B cell (primary cell): ENCODE measurements at regions not wholly inside any gene's neighbourhood (a gene's known extent, or its start where the extent isn't known, plus 50 kb on each side); places are given as distances from the start of the nearest gene placed in this dataset.

Experiments used
- ATAC-seq: fragments of 200-7000 bp; cut with Tn5 transposase; one replicate; pipeline ENCODE4 v1.10.0; 2021; ENCODE audit warnings: low read depth, mild to moderate bottlenecking, moderate number of reproducible peaks, moderate library complexity
- CTCF ChIA-PET: fragments of 350-600 bp; sonication (Branson Sonifier 250); formaldehyde crosslinking; loops from one replicate; lab custom pipeline; 2021; ENCODE audit warnings: antibody characterized with exemption, inconsistent platforms; lab: Charles Lee
- POLR2A ChIA-PET: fragments of 350-600 bp; sonication (Branson Sonifier 250); formaldehyde crosslinking; loops from one replicate; lab custom pipeline; 2021; ENCODE audit warnings: antibody characterized with exemption; lab: Charles Lee
- DNase-seq: peaks from one replicate; pipeline ENCODE4 v3.0.0; 2013
- H2AFZ ChIP-seq: 2 replicates; pipeline ENCODE4 v1.6.1; 2012; ENCODE audit warnings: mild to moderate bottlenecking, low read depth, low read length; ENCODE audit not compliant: insufficient read depth, poor library complexity, severe bottlenecking
- H3K27ac ChIP-seq, 2 donors: 1 replicate in 1 of 2; 2 replicates in 1 of 2; pipeline ENCODE4 v1.5.1; 2012 to 2013; ENCODE audit warnings: low read length in 2 of 2, mild to moderate bottlenecking in 2 of 2, moderate library complexity in 1 of 2
- H3K27me3 ChIP-seq, 4 experiments: fragments of 200-600 bp in 1 of 4; sonication (generic) in 1 of 4; replicated peaks in 1 of 4; 1 replicate in 2 of 4; 2 replicates in 2 of 4; pipeline versions ENCODE4 v1.6.1 to v1.7.0; 2013 to 2016; ENCODE audit warnings: low read length in 3 of 4, mild to moderate bottlenecking in 2 of 4, mixed read lengths in 1 of 4, moderate library complexity in 1 of 4; ENCODE audit not compliant: insufficient read depth in 4 of 4, control insufficient read depth in 3 of 4; ENCODE audit errors: control extremely low read depth in 1 of 4
- H3K36me3 ChIP-seq, 2 experiments: replicated peaks in 1 of 2; 1 replicate in 1 of 2; 2 replicates in 1 of 2; pipeline versions ENCODE4 v1.6.1 to v1.7.1; 2013; ENCODE audit warnings: low read length in 1 of 2; ENCODE audit not compliant: insufficient read depth in 2 of 2, control insufficient read depth in 1 of 2; ENCODE audit errors: control extremely low read depth in 1 of 2, extremely low read depth in 1 of 2
- H3K4me1 ChIP-seq, 2 donors: fragments of 200-600 bp in 1 of 2; sonication (generic) in 1 of 2; 1 replicate in 1 of 2; 2 replicates in 1 of 2; pipeline versions ENCODE4 v1.5.1 to v1.6.1; 2013 to 2017; ENCODE audit warnings: low read length in 2 of 2; ENCODE audit not compliant: control insufficient read depth in 2 of 2, insufficient read depth in 2 of 2
- H3K4me2 ChIP-seq: replicated peaks from 2 replicates; pipeline ENCODE3; 2012; ENCODE audit warnings: mild to moderate bottlenecking, low read depth, low read length; ENCODE audit not compliant: poor library complexity, severe bottlenecking
- H3K4me3 ChIP-seq, 5 experiments: fragments of 200-600 bp in 1 of 5; sonication (generic) in 1 of 5; 1 replicate in 3 of 5; 2 replicates in 2 of 5; pipeline versions ENCODE4 v1.5.1 to v1.7.0; 2011 to 2016; ENCODE audit warnings: low read length in 4 of 5, mild to moderate bottlenecking in 4 of 5, low read depth in 2 of 5, control low read depth in 1 of 5, moderate library complexity in 1 of 5; ENCODE audit not compliant: insufficient read depth in 1 of 5; ENCODE audit errors: control extremely low read depth in 1 of 5, extremely low read depth in 1 of 5
- H3K79me2 ChIP-seq: fragments of 200-600 bp; sonication (generic); one replicate; pipeline ENCODE4 v1.6.0; 2016; ENCODE audit warnings: low read length; ENCODE audit not compliant: control insufficient read depth, insufficient read depth
- H3K9ac ChIP-seq: fragments of 200-600 bp; sonication (generic); 2 replicates; pipeline ENCODE4 v1.6.1; 2017; ENCODE audit warnings: mild to moderate bottlenecking, low read length, moderate library complexity
- H3K9me3 ChIP-seq, 3 donors: one replicate each; pipeline versions ENCODE4 v1.6.1 to v1.7.1; 2013; ENCODE audit warnings: low read length in 2 of 3; ENCODE audit not compliant: control insufficient read depth in 2 of 3, insufficient read depth in 1 of 3; ENCODE audit errors: control extremely low read depth in 1 of 3
- H4K20me1 ChIP-seq: 2 replicates; pipeline ENCODE4 v1.6.0; 2012; ENCODE audit warnings: mild to moderate bottlenecking, low read length; ENCODE audit not compliant: insufficient read depth, control insufficient read depth, poor library complexity, severe bottlenecking
- H3K27ac Mint-ChIP-seq: one replicate; pipeline ENCODE4 v1.8.0; 2021; ENCODE audit warnings: mixed read lengths
- H3K27me3 Mint-ChIP-seq: one replicate; pipeline ENCODE4 v1.8.0; 2021; ENCODE audit warnings: mixed read lengths
- H3K4me1 Mint-ChIP-seq: one replicate; pipeline ENCODE4 v1.8.0; 2021; ENCODE audit warnings: mixed read lengths
- H3K4me3 Mint-ChIP-seq: one replicate; pipeline ENCODE4 v1.8.0; 2021; ENCODE audit warnings: mixed read lengths
- H3K9me3 Mint-ChIP-seq: one replicate; pipeline ENCODE4 v1.8.0; 2022; ENCODE audit warnings: mixed read lengths; ENCODE audit not compliant: insufficient read depth
- EZH2 ChIP-seq: IDR thresholded peaks from 2 replicates; pipeline ENCODE4 v1.6.1; 2012; ENCODE audit warnings: borderline replicate concordance, low read depth, mild to moderate bottlenecking, moderate library complexity, low read length; ENCODE audit not compliant: insufficient read depth, poor library complexity, severe bottlenecking
- WGBS: methylation state at CpG from one replicate; pipeline ENCODE4 v1.1.5; 2013; ENCODE audit warnings: missing lambda C conversion rate; ENCODE audit not compliant: insufficient coverage; 5-methylcytosine and 5-hydroxymethylcytosine counted together
- intact Hi-C: fragments of 100-400 bp; cut with micrococcal nuclease; formaldehyde crosslinking; loops from one replicate; pipeline ENCODE4 v1.10.0; 2022
- TF ChIP-seq, protein P1 (sequence below): fragments of 200-600 bp; IDR thresholded peaks from one replicate; pipeline ENCODE4 v1.8.0; 2022; ENCODE audit warnings: antibody characterized with exemption, mild to moderate bottlenecking

DNA sequence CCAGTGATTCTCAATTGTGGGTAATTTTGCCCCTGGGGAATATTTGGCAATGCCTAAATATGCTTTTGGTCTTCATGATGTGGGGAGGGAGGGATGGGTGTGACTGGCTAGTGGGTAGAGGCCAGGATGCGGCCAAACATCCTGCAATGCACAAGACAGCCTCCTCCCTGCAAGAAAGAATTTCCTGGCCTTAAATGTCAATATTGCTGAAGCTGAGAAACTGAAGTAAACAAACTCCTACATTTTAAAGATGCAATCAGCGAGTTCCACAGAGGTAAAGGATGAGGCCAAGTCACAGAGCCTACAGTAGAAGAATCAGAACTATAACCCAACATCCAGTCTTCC is 272.9 kb upstream of the EPHA4 start:
- H3K36me3 ChIP-seq = no peaks in the 10 kb centered on the region
- ChIA-PET CTCF (no interaction called here), POLR2A (no interaction called here)
- no peak for ATAC-seq
- no peak overlapping the region for H3K27ac Mint-ChIP-seq
- H3K27ac ChIP-seq = no peak overlapping the region
- no peaks in the 10 kb centered on the region for H3K9me3 Mint-ChIP-seq
- no peaks in the 10 kb centered on the region for H3K27me3 Mint-ChIP-seq
- no peak overlapping the region for H3K4me3 Mint-ChIP-seq
- no peak overlapping the region for H3K4me3 ChIP-seq
- no peak overlapping the region for H3K4me2 ChIP-seq
- DNase-seq = no peak
- no peaks in the 10 kb centered on the region for H4K20me1 ChIP-seq
- intact Hi-C loops = no loop called here
- H3K9me3 ChIP-seq = no peaks in the 10 kb centered on the region
- no peaks in the 10 kb centered on the region for H3K4me1 Mint-ChIP-seq
- H3K79me2 ChIP-seq = no peaks in the 10 kb centered on the region
- no peak overlapping the region for H2AFZ ChIP-seq
- 17% methylated on average over 1 of the region's 2 CpGs for WGBS
- H3K4me1 ChIP-seq = no peaks in the 10 kb centered on the region
- H3K9ac ChIP-seq = no peak overlapping the region
- no peaks in the 10 kb centered on the region for H3K27me3 ChIP-seq
- TF ChIP-seq EZH2 = no peak
- TF ChIP-seq, protein P1, sequence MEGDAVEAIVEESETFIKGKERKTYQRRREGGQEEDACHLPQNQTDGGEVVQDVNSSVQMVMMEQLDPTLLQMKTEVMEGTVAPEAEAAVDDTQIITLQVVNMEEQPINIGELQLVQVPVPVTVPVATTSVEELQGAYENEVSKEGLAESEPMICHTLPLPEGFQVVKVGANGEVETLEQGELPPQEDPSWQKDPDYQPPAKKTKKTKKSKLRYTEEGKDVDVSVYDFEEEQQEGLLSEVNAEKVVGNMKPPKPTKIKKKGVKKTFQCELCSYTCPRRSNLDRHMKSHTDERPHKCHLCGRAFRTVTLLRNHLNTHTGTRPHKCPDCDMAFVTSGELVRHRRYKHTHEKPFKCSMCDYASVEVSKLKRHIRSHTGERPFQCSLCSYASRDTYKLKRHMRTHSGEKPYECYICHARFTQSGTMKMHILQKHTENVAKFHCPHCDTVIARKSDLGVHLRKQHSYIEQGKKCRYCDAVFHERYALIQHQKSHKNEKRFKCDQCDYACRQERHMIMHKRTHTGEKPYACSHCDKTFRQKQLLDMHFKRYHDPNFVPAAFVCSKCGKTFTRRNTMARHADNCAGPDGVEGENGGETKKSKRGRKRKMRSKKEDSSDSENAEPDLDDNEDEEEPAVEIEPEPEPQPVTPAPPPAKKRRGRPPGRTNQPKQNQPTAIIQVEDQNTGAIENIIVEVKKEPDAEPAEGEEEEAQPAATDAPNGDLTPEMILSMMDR = no peak

DNA sequence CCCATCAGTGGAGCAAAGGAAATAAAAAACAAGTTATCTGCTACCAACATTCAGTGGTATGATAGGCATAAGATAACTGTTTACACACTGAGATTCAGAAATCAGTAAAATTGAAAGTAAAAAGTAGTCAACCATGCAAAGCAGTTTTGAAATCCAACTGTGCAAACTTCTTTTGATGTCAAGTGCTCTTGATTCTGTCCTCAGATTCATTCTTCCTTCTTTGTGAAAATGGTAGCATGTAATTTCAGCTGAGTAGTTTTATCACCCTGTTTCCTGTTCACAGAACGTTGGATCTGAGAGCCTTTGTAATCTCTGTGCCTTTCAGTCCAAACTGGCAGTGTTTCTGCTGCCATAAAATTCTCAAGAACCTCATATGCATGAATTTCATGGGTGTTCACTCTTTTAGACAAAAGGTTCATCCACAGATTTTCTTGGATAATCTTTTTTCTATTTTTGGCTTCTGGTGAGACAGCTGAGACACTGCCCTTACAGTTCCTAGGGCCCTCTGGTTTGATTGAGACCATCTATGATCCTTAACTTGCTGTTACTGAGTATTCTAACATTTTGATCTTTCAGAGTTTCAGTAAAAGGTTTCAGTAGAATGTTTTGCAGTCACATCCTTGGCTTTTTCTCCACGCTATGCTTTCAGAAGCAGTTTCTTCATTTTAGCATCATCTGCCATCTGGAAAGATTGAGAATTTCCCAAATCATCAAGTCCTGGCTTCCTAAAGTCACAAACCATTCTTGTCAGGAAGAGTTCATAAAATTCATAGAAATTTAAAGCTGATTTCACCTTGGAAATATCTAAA is 272.3 kb upstream of the EPHA4 start:
- no peaks in the 10 kb centered on the region for H3K36me3 ChIP-seq
- Mint-ChIP-seq H3K27ac (no peak overlapping the region), H3K4me3 (no peak overlapping the region), H3K27me3 (no peaks in the 10 kb centered on the region), H3K4me1 (no peaks in the 10 kb centered on the region), H3K9me3 (no peaks in the 10 kb centered on the region)
- no peak for TF ChIP-seq EZH2
- TF ChIP-seq, protein P1 = no peak
- no peak for DNase-seq
- H3K27ac ChIP-seq = no peak overlapping the region
- intact Hi-C loops = no loop called here
- POLR2A ChIA-PET = no interaction called here
- no peak overlapping the region for H3K4me3 ChIP-seq
- no peaks in the 10 kb centered on the region for H3K79me2 ChIP-seq
- no peaks in the 10 kb centered on the region for H3K4me1 ChIP-seq
- H3K4me2 ChIP-seq = no peak overlapping the region
- no peak overlapping the region for H2AFZ ChIP-seq
- H3K9me3 ChIP-seq = no peaks in the 10 kb centered on the region
- CTCF ChIA-PET = no interaction called here
- no CpG with 5 or more reads among the region's 2 CpGs for WGBS
- no peak for ATAC-seq
- H3K27me3 ChIP-seq = no peaks in the 10 kb centered on the region
- no peak overlapping the region for H3K9ac ChIP-seq
- H4K20me1 ChIP-seq = no peaks in the 10 kb centered on the region
